HepG2 (cell line): ENCODE measurements at regions not wholly inside any gene's neighbourhood (a gene's known extent, or its start where the extent isn't known, plus 50 kb on each side); places are given as distances from the start of the nearest gene placed in this dataset.

Experiments
- ATAC-seq: fragments of 200-7000 bp; cut with Tn5 transposase; 3 replicates; pipeline ENCODE4 v1.9.1; 2020; ENCODE audit warnings: mild to moderate bottlenecking, moderate library complexity
- BruUV-seq: library from RNA; stranded (reverse); fragments of 400-500 nt; replicated peaks from 2 replicates; lab custom pipeline; 2021; lab: Mats Ljungman, UMichigan
- CTCF ChIA-PET: fragments of 300-600 bp; formaldehyde crosslinking; extraction: SDS; loops from one replicate; lab custom pipeline; 2021; ENCODE audit warnings: low total read pairs, inconsistent platforms, low intra/inter-chr PET ratio; lab: Yijun Ruan, JAX
- POLR2A ChIA-PET: fragments of 350-600 bp; sonication (Branson Sonifier 250); formaldehyde crosslinking; loops from one replicate; lab custom pipeline; 2020; ENCODE audit warnings: antibody characterized with exemption, inconsistent platforms; lab: Yijun Ruan, JAX
- DNase-seq: peaks from one replicate; pipeline ENCODE4 v3.0.0-alpha.2; 2015; ENCODE audit warnings: low spot score
- FAIRE-seq: peaks from 3 replicates; lab custom pipeline; 2011; peaks lifted over from hg19 to GRCh38; lab: Jason Lieb, UNC
- H2AFZ ChIP-seq: one replicate; pipeline ENCODE4 v1.6.1; 2011; ENCODE audit warnings: low read length, inconsistent platforms
- H3K27ac ChIP-seq: fragments of 300-600 bp; 3 replicates; pipeline ENCODE4 v1.8.0; 2011; ENCODE audit warnings: mixed run types, mild to moderate bottlenecking, mixed read lengths, low read length, inconsistent platforms; ENCODE audit not compliant: insufficient read depth; ENCODE audit errors: extremely low read length
- H3K27me3 ChIP-seq, 2 experiments: fragments of 200-600 bp in 1 of 2; 2 replicates in 1 of 2; 3 replicates in 1 of 2; pipeline versions ENCODE4 v1.6.0 to v1.8.0; 2011; ENCODE audit warnings: low read length in 2 of 2, mild to moderate bottlenecking in 2 of 2, moderate library complexity in 2 of 2, inconsistent platforms in 1 of 2; ENCODE audit not compliant: insufficient read depth in 2 of 2, control insufficient read depth in 1 of 2
- H3K36me3 ChIP-seq, 2 experiments: fragments of 200-600 bp in 1 of 2; replicated peaks in 1 of 2; 2 replicates in 1 of 2; 3 replicates in 1 of 2; pipeline versions ENCODE4 v1.5.1 to v1.8.0; 2011; ENCODE audit warnings: low read length in 2 of 2, inconsistent platforms in 1 of 2; ENCODE audit not compliant: insufficient read depth in 2 of 2, control insufficient read depth in 1 of 2
- H3K4me1 ChIP-seq: 2 replicates; pipeline ENCODE4 v1.5.1; 2012; ENCODE audit warnings: low read length, inconsistent platforms; ENCODE audit not compliant: insufficient read depth
- H3K4me2 ChIP-seq: 2 replicates; pipeline ENCODE4 v1.6.0; 2011; ENCODE audit warnings: low read depth, low read length, inconsistent platforms
- H3K4me3 ChIP-seq, 3 experiments: fragments of 200-600 bp in 1 of 3; sonication (generic), shearing (Covaris generic) in 1 of 3; replicated peaks in 1 of 3; 2 replicates each; pipeline ENCODE4 v1.5.1; 2011 to 2016; ENCODE audit warnings: low read length in 3 of 3, inconsistent platforms in 2 of 3, low read depth in 2 of 3, mild to moderate bottlenecking in 2 of 3, control low read depth in 1 of 3, mixed read lengths in 1 of 3; ENCODE audit not compliant: insufficient read depth in 1 of 3
- H3K79me2 ChIP-seq: one replicate; pipeline ENCODE4 v1.6.1; 2011; ENCODE audit warnings: low read length, inconsistent platforms; ENCODE audit not compliant: insufficient read depth
- H3K9ac ChIP-seq: 2 replicates; pipeline ENCODE4 v1.6.0; 2011; ENCODE audit warnings: mild to moderate bottlenecking, low read depth, low read length, inconsistent platforms; ENCODE audit not compliant: insufficient read depth
- H3K9me3 ChIP-seq: 2 replicates; pipeline ENCODE4 v1.5.1; 2012; ENCODE audit warnings: mild to moderate bottlenecking, low read length
- H4K20me1 ChIP-seq: 2 replicates; pipeline ENCODE4 v1.6.0; 2011; ENCODE audit warnings: inconsistent platforms, mild to moderate bottlenecking, low read length, moderate library complexity; ENCODE audit not compliant: insufficient read depth
- CC2D1A ChIP-seq: sonication (generic); formaldehyde crosslinking; IDR thresholded peaks from 2 replicates; pipeline ENCODE4 v1.8.1; 2023; ENCODE audit warnings: mild to moderate bottlenecking, missing genetic modification reagents
- GABPB1 ChIP-seq: IDR thresholded peaks from 2 replicates; pipeline ENCODE4 v1.6.1; 2016; ENCODE audit warnings: mild to moderate bottlenecking, missing genetic modification reagents, moderate library complexity, missing compliant biosample characterization
- JUN ChIP-seq: sonication (generic); formaldehyde crosslinking; IDR thresholded peaks from 2 replicates; pipeline ENCODE4 v1.4.0; 2020; ENCODE audit warnings: mild to moderate bottlenecking, missing genetic modification reagents
- JUND ChIP-seq: sonication (generic); formaldehyde crosslinking; IDR thresholded peaks from 2 replicates; pipeline ENCODE4 v1.8.0; 2022; ENCODE audit warnings: mild to moderate bottlenecking, missing genetic modification reagents
- KDM5B ChIP-seq: sonication (generic); formaldehyde crosslinking; IDR thresholded peaks from 2 replicates; pipeline ENCODE4 v1.4.0; 2020; ENCODE audit warnings: missing genetic modification reagents, mild to moderate bottlenecking, borderline replicate concordance
- KLF11 ChIP-seq: IDR thresholded peaks from 2 replicates; pipeline ENCODE4 v1.6.1; 2016; ENCODE audit warnings: missing compliant biosample characterization
- NFAT5 ChIP-seq: sonication (generic); formaldehyde crosslinking; IDR thresholded peaks from 2 replicates; pipeline ENCODE4 v1.4.0; 2020; ENCODE audit warnings: missing genetic modification reagents
- REPIN1 ChIP-seq: sonication (generic); formaldehyde crosslinking; IDR thresholded peaks from 2 replicates; pipeline ENCODE4 v1.8.0; 2022; ENCODE audit warnings: missing genetic modification reagents, low read depth, mild to moderate bottlenecking, borderline replicate concordance
- RNF2 ChIP-seq: fragments of 450-650 bp; conservative IDR thresholded peaks from 2 replicates; pipeline ENCODE4 v1.6.1; 2016; ENCODE audit warnings: low read depth
- THAP11 ChIP-seq: IDR thresholded peaks from 2 replicates; pipeline ENCODE4 v1.6.1; 2016; ENCODE audit warnings: missing biosample characterization, missing genetic modification reagents
- ZNF367 ChIP-seq: sonication (generic); formaldehyde crosslinking; IDR thresholded peaks from 2 replicates; pipeline ENCODE4 v1.4.0; 2020; ENCODE audit warnings: missing genetic modification reagents, borderline replicate concordance
- ZNF44 ChIP-seq: sonication (generic); formaldehyde crosslinking; IDR thresholded peaks from 2 replicates; pipeline ENCODE4 v1.5.1; 2020; ENCODE audit warnings: mild to moderate bottlenecking, missing genetic modification reagents
- ZNF746 ChIP-seq: sonication (generic); formaldehyde crosslinking; IDR thresholded peaks from 2 replicates; pipeline ENCODE4 v1.8.0; 2022; ENCODE audit warnings: mild to moderate bottlenecking, missing genetic modification reagents
- ZNF782 ChIP-seq: sonication (generic); formaldehyde crosslinking; IDR thresholded peaks from 2 replicates; pipeline ENCODE4 v1.4.0; 2020; ENCODE audit warnings: missing genetic modification reagents, mild to moderate bottlenecking, borderline replicate concordance
- ZSCAN20 ChIP-seq: sonication (generic); formaldehyde crosslinking; IDR thresholded peaks from 2 replicates; pipeline ENCODE4 v1.4.0; 2020; ENCODE audit warnings: missing genetic modification reagents, mild to moderate bottlenecking, borderline replicate concordance
- WGBS: methylation state at CpG from one replicate; pipeline ENCODE4 v1.1.6; 2017; ENCODE audit warnings: low lambda C conversion rate; 5-methylcytosine and 5-hydroxymethylcytosine counted together
- in situ Hi-C: cut with HindIII; loops from 2 replicates; pipeline ENCODE4 v1.10.0; 2017; ENCODE audit warnings: low pct_unique_long_range_greater_than_20kb; ENCODE audit not compliant: extremely low pct_ligation_motif_present
- intact Hi-C: fragments of 100-400 bp; cut with micrococcal nuclease; formaldehyde crosslinking; loops from one replicate; pipeline ENCODE4 v1.10.0; 2022; ENCODE audit not compliant: unreplicated experiment
- TF ChIP-seq, protein P1 (sequence below): sonication (generic); formaldehyde crosslinking; IDR thresholded peaks from 2 replicates; pipeline ENCODE4 v1.4.0; 2020; ENCODE audit warnings: missing genetic modification reagents

DNA sequence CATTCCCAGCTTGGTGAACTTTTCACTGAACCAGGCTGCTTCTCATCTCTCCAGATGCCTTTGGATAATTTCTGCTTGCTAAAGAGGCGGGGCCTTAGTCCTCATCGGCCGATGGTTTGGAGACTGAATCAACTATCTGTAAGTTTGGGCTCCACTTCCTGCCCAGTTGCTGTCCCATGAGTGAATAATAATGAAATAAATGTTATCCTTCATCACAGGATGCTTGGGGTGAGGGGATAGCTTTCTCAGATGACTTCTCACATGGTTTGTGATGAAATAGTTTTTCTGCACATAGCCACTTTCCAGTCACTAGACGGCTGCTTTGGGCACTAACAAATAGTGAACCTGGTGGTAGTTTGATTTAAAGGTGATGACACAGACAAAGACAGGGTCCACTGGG lies 376.6 kb upstream of the TRIB2 start:
- POLR2A ChIA-PET, result no interaction called here

More for the DNA sequence above, 376.6 kb upstream of the TRIB2 start:
- FAIRE-seq (no peak), DNase-seq (no peak), ATAC-seq (no peak)
- no peaks in the 10 kb centered on the region for H4K20me1 ChIP-seq
- H2AFZ ChIP-seq, result no peak overlapping the region
- TF ChIP-seq THAP11 (CRISPR knock-in tag) (no peak), ZNF782 (CRISPR knock-in tag) (no peak), CC2D1A (no peak), ZNF44 (CRISPR knock-in tag) (no peak), ZSCAN20 (CRISPR knock-in tag) (no peak), JUN (CRISPR knock-in tag) (no peak), ZNF367 (no peak), KLF11 (CRISPR knock-in tag) (no peak), GABPB1 (no peak), RNF2 (no peak), ZNF746 (CRISPR knock-in tag) (no peak), REPIN1 (CRISPR knock-in tag) (no peak), KDM5B (no peak), NFAT5 (CRISPR knock-in tag) (no peak), JUND (CRISPR knock-in tag) (no peak)
- TF ChIP-seq, protein P1, sequence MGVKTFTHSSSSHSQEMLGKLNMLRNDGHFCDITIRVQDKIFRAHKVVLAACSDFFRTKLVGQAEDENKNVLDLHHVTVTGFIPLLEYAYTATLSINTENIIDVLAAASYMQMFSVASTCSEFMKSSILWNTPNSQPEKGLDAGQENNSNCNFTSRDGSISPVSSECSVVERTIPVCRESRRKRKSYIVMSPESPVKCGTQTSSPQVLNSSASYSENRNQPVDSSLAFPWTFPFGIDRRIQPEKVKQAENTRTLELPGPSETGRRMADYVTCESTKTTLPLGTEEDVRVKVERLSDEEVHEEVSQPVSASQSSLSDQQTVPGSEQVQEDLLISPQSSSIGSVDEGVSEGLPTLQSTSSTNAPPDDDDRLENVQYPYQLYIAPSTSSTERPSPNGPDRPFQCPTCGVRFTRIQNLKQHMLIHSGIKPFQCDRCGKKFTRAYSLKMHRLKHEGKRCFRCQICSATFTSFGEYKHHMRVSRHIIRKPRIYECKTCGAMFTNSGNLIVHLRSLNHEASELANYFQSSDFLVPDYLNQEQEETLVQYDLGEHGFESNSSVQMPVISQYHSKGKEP, result no peak
- in situ Hi-C loops (no loop called here), intact Hi-C loops (no loop called here)
- H3K27ac ChIP-seq, result no peak overlapping the region
- CTCF ChIA-PET, result no interaction called here
- WGBS, result 23% methylated on average over 4 of the region's 4 CpGs
- no peak overlapping the region for H3K4me3 ChIP-seq
- no peaks in the 10 kb centered on the region; a peak in 1 of 5 replicates for H3K27me3 ChIP-seq
- H3K36me3 ChIP-seq, result no peaks in the 10 kb centered on the region
- H3K9me3 ChIP-seq, result no peaks in the 10 kb centered on the region
- BruUV-seq, result no TSS peak
- no peak overlapping the region for H3K9ac ChIP-seq
- H3K4me1 ChIP-seq, result no peaks in the 10 kb centered on the region
- no peaks in the 10 kb centered on the region for H3K79me2 ChIP-seq
- H3K4me2 ChIP-seq, result no peak overlapping the region
